ENCODE measurements at regions not wholly inside any gene's neighbourhood (a gene's known extent, or its start where the extent isn't known, plus 50 kb on each side); places are given as distances from the start of the nearest gene placed in this dataset.

- TF ChIP-seq POLR2AphosphoS5 (IDR thresholded peaks at IDR 0.05; ENCODE audit: low read depth, low read length) (no peak), POLR2A (IDR thresholded peaks at IDR 0.05; ENCODE audit: low read depth, low read length) (no peak)
These were observed 277.2 kb upstream of the RBFOX1 start for GRCh38 chr16:7055443-7055842.

All from GM12892 (cell line).